Endodermal cell (in vitro differentiated cells): ENCODE measurements at regions not wholly inside any gene's neighbourhood (a gene's known extent, or its start where the extent isn't known, plus 50 kb on each side); places are given as distances from the start of the nearest gene placed in this dataset.

ENCODE experiments used
- DNase-seq: peaks from one replicate; pipeline ENCODE4 v3.0.0-alpha.2; 2017
- H3K27ac ChIP-seq: 2 replicates; pipeline ENCODE4 v1.5.1; 2013; ENCODE audit warnings: mild to moderate bottlenecking, low read depth, low read length, moderate library complexity
- H3K27me3 ChIP-seq: 2 replicates; pipeline ENCODE4 v1.6.1; 2013; ENCODE audit warnings: mild to moderate bottlenecking, low read length, moderate library complexity; ENCODE audit not compliant: insufficient read depth, control insufficient read depth, poor library complexity, severe bottlenecking
- H3K36me3 ChIP-seq: 2 replicates; pipeline ENCODE4 v1.7.0; 2013; ENCODE audit warnings: mild to moderate bottlenecking, low read length, moderate library complexity; ENCODE audit not compliant: control insufficient read depth, insufficient read depth
- H3K4me1 ChIP-seq: one replicate; pipeline ENCODE4 v1.7.0; 2013; ENCODE audit warnings: low read length; ENCODE audit not compliant: control insufficient read depth, insufficient read depth
- H3K4me3 ChIP-seq: 2 replicates; pipeline ENCODE4 v1.5.1; 2013; ENCODE audit warnings: mild to moderate bottlenecking, low read length, moderate library complexity
- H3K9ac ChIP-seq: 2 replicates; pipeline ENCODE4 v1.6.1; 2013; ENCODE audit warnings: mild to moderate bottlenecking, low read length, moderate library complexity; ENCODE audit not compliant: poor library complexity, severe bottlenecking; ENCODE audit errors: extremely low read depth
- H3K9me3 ChIP-seq: 2 replicates; pipeline ENCODE4 v1.6.1; 2013; ENCODE audit warnings: mild to moderate bottlenecking, low read length, moderate library complexity; ENCODE audit not compliant: control insufficient read depth
- H3K27ac Mint-ChIP-seq: 2 replicates; pipeline ENCODE4 v1.8.0; 2020; ENCODE audit warnings: mixed read lengths
- H3K27me3 Mint-ChIP-seq: 2 replicates; pipeline ENCODE4 v1.8.0; 2021; ENCODE audit warnings: mild to moderate bottlenecking, mixed read lengths; ENCODE audit not compliant: insufficient read depth
- H3K36me3 Mint-ChIP-seq: 2 replicates; pipeline ENCODE4 v1.8.0; 2020; ENCODE audit warnings: low read depth, mixed read lengths
- H3K4me1 Mint-ChIP-seq: 2 replicates; pipeline ENCODE4 v1.8.0; 2020; ENCODE audit warnings: mixed read lengths
- H3K4me3 Mint-ChIP-seq: 2 replicates; pipeline ENCODE4 v1.8.0; 2020; ENCODE audit warnings: mild to moderate bottlenecking, moderate library complexity, mixed read lengths
- H3K9me3 Mint-ChIP-seq: 2 replicates; pipeline ENCODE4 v1.8.0; 2020; ENCODE audit warnings: mild to moderate bottlenecking, mixed read lengths
- CTCF ChIP-seq: fragments of 200-600 bp; sonication (generic); conservative IDR thresholded peaks from 2 replicates; pipeline ENCODE4 v1.5.0; 2021; ENCODE audit warnings: antibody characterized with exemption, mild to moderate bottlenecking
- WGBS, 2 experiments: methylation state at CpG; one replicate each; pipeline versions ENCODE4 v1.1.5 to v1.1.7; 2013; ENCODE audit warnings: missing lambda C conversion rate in 2 of 2, mixed read lengths in 1 of 2; ENCODE audit not compliant: insufficient coverage in 1 of 2, insufficient read length in 1 of 2; 5-methylcytosine and 5-hydroxymethylcytosine counted together

DNA sequence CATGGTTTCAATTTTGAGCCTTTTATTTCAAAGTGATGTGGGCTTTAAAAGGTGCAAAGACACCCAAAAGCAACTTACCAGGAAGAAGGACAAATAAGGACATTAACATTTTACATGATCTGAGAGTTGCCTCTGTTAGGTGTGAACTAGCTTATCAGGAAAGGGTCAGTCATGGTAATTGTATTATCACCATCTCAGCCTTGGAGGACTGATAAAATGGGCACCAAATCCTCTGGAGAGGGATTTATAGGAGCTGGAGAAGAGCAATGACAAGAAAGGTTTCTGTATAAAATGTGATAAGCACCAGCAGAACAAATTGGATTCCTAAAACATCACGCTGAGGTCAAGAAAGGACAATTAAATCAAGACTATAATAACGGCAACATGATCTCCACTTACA, 217.7 kb upstream of the PRICKLE1 start:
- Mint-ChIP-seq H3K4me3 (no peak overlapping the region), H3K36me3 (no peaks in the 10 kb centered on the region), H3K9me3 (no peaks in the 10 kb centered on the region), H3K27me3 (no peaks in the 10 kb centered on the region), H3K4me1 (peaks cover 49% of the 10 kb centered on the region), H3K27ac (no peak overlapping the region)
- 51 to 100% methylated on average over 1 to 2 of the region's 2 CpGs for WGBS, 2 experiments
- DNase-seq, result no peak
- no peak overlapping the region for H3K9ac ChIP-seq
- no peak for TF ChIP-seq CTCF
- H3K27me3 ChIP-seq, result no peaks in the 10 kb centered on the region
- peaks cover 11% of the 10 kb centered on the region for H3K4me1 ChIP-seq
- no peak overlapping the region for H3K27ac ChIP-seq
- no peaks in the 10 kb centered on the region for H3K9me3 ChIP-seq
- H3K4me3 ChIP-seq, result no peak overlapping the region
- H3K36me3 ChIP-seq, result no peaks in the 10 kb centered on the region

GRCh38 chr12:42804928-42805327, 215.4 kb upstream of the PRICKLE1 start:
- Histone ChIP-seq H3K4me3 (no peak overlapping the region), H3K36me3 (no peaks in the 10 kb centered on the region), H3K27me3 (no peaks in the 10 kb centered on the region), H3K4me1 (peaks cover 11% of the 10 kb centered on the region), H3K27ac (no peak overlapping the region), H3K9ac (no peak overlapping the region), H3K9me3 (no peaks in the 10 kb centered on the region)
- Mint-ChIP-seq H3K27ac (no peak overlapping the region), H3K4me3 (no peak overlapping the region), H3K9me3 (no peaks in the 10 kb centered on the region), H3K4me1 (peaks cover 62% of the 10 kb centered on the region), H3K27me3 (no peaks in the 10 kb centered on the region), H3K36me3 (no peaks in the 10 kb centered on the region)
- 70 to 80% methylated on average over 1 to 2 of the region's 2 CpGs for WGBS, 2 experiments
- TF ChIP-seq CTCF, result peak; percentile 64
- peak; percentile 86 for DNase-seq

GRCh38 chr12:42802785-42803189, 213.2 kb upstream of the PRICKLE1 start:
- H3K27me3 Mint-ChIP-seq, result no peaks in the 10 kb centered on the region
- H3K4me3 Mint-ChIP-seq, result no peak overlapping the region
- H3K4me1 Mint-ChIP-seq, result peaks cover 60% of the 10 kb centered on the region
- no peak for DNase-seq
- H3K27ac ChIP-seq, result no peak overlapping the region
- 85 to 89% methylated on average over 2 to 4 of the region's 4 CpGs for WGBS, 2 experiments
- TF ChIP-seq CTCF, result no peak
- H3K4me1 ChIP-seq, result peaks cover 12% of the 10 kb centered on the region
- H3K9me3 ChIP-seq, result no peaks in the 10 kb centered on the region
- H3K27me3 ChIP-seq, result no peaks in the 10 kb centered on the region
- H3K9ac ChIP-seq, result no peak overlapping the region
- H3K36me3 Mint-ChIP-seq, result no peaks in the 10 kb centered on the region
- no peak overlapping the region for H3K4me3 ChIP-seq
- no peaks in the 10 kb centered on the region for H3K9me3 Mint-ChIP-seq
- H3K36me3 ChIP-seq, result no peaks in the 10 kb centered on the region
- no peak overlapping the region for H3K27ac Mint-ChIP-seq
